Choroid plexus epithelial cell (primary cell): ENCODE measurements at regions not wholly inside any gene's neighbourhood (a gene's known extent, or its start where the extent isn't known, plus 50 kb on each side); places are given as distances from the start of the nearest gene placed in this dataset.
A peak's percentile ranks its signal among the peaks of the same experiment; 100 is the strongest.

Source experiments
- DNase-seq: peaks from one replicate; pipeline ENCODE4 v3.0.0-alpha.2; 2010; ENCODE audit warnings: low read depth
- H3K4me3 ChIP-seq: 2 replicates; pipeline ENCODE4 v1.5.1; 2011; ENCODE audit warnings: low read depth, mild to moderate bottlenecking, control low read depth, low read length, moderate library complexity
- CTCF ChIP-seq: conservative IDR thresholded peaks from 2 replicates; pipeline ENCODE4 v1.5.1; 2011; ENCODE audit warnings: low read depth, mild to moderate bottlenecking, control low read depth, inconsistent platforms, low read length, moderate library complexity

GRCh38 chr10:62616885-62617590, 187.5 kb upstream of the ADO start:
- no peak overlapping the region for H3K4me3 ChIP-seq
- no peak for TF ChIP-seq CTCF
- DNase-seq: no peak

GRCh38 chr10:62617652-62618051, 186.9 kb upstream of the ADO start:
- no peak for TF ChIP-seq CTCF
- H3K4me3 ChIP-seq: no peak overlapping the region
- no peak for DNase-seq

- DNase-seq: no peak
- H3K4me3 ChIP-seq: no peak overlapping the region
- no peak for TF ChIP-seq CTCF
Measured at GRCh38 chr10:62618054-62618453, 186.5 kb upstream of the ADO start.

- no peak overlapping the region for H3K4me3 ChIP-seq
- peak; percentile 77 for DNase-seq
- TF ChIP-seq CTCF: no peak
Measured at GRCh38 chr10:62618576-62619412, 185.7 kb upstream of the ADO start.

GRCh38 chr10:62619413-62619738, 185.1 kb upstream of the ADO start:
- no peak for TF ChIP-seq CTCF
- H3K4me3 ChIP-seq: no peak overlapping the region
- DNase-seq: no peak

- DNase-seq: no peak
- no peak overlapping the region for H3K4me3 ChIP-seq
- no peak for TF ChIP-seq CTCF
Measured at GRCh38 chr10:62620491-62620890, 184.0 kb upstream of the ADO start.
